GM23338 (cell line): ENCODE measurements at regions not wholly inside any gene's neighbourhood (a gene's known extent, or its start where the extent isn't known, plus 50 kb on each side); places are given as distances from the start of the nearest gene placed in this dataset.

Experiments
- ATAC-seq: fragments of 200-7000 bp; cut with Tn5 transposase; 3 replicates; pipeline ENCODE4 v1.9.1; 2020
- DNase-seq: peaks from one replicate; pipeline ENCODE4 v3.0.0-alpha.2; 2015; ENCODE audit warnings: low spot score
- H2AFZ ChIP-seq: fragments of 200-600 bp; sonication (generic); 2 replicates; pipeline ENCODE4 v1.8.0; 2016; ENCODE audit warnings: antibody characterized with exemption, mild to moderate bottlenecking, moderate library complexity
- H3F3A ChIP-seq: fragments of 200-600 bp; sonication (generic); replicated peaks from 2 replicates; pipeline ENCODE4 v1.8.0; 2017; ENCODE audit warnings: antibody characterized with exemption, mixed run types, low read depth
- H3K27ac ChIP-seq: fragments of 200-600 bp; sonication (generic); 2 replicates; pipeline ENCODE4 v1.6.1; 2016; ENCODE audit warnings: low read depth
- H3K27me3 ChIP-seq: fragments of 200-600 bp; sonication (generic); 2 replicates; pipeline ENCODE4 v1.8.0; 2016; ENCODE audit warnings: mild to moderate bottlenecking, mixed run types, moderate library complexity; ENCODE audit not compliant: insufficient read depth
- H3K36me3 ChIP-seq: fragments of 200-600 bp; sonication (generic); 2 replicates; pipeline ENCODE4 v1.8.0; 2016; ENCODE audit warnings: mild to moderate bottlenecking; ENCODE audit not compliant: insufficient read depth
- H3K4me1 ChIP-seq: fragments of 200-600 bp; sonication (generic); 2 replicates; pipeline ENCODE4 v1.8.0; 2016; ENCODE audit warnings: mild to moderate bottlenecking, moderate library complexity; ENCODE audit not compliant: insufficient read depth
- H3K4me2 ChIP-seq: fragments of 200-600 bp; sonication (generic); 2 replicates; pipeline ENCODE4 v1.7.1; 2017; ENCODE audit warnings: mixed run types
- H3K4me3 ChIP-seq: fragments of 200-600 bp; sonication (generic); 2 replicates; pipeline ENCODE4 v1.6.1; 2016; ENCODE audit warnings: mixed run types
- H3K79me2 ChIP-seq: fragments of 200-600 bp; sonication (generic); replicated peaks from 2 replicates; pipeline ENCODE4 v1.8.0; 2017; ENCODE audit warnings: mild to moderate bottlenecking; ENCODE audit not compliant: insufficient read depth
- H3K9me2 ChIP-seq: fragments of 200-600 bp; sonication (generic); 2 replicates; pipeline ENCODE4 v1.8.0; 2017; ENCODE audit not compliant: insufficient read depth
- H4K20me1 ChIP-seq: fragments of 200-600 bp; sonication (generic); replicated peaks from 2 replicates; pipeline ENCODE4 v1.8.0; 2017; ENCODE audit warnings: mild to moderate bottlenecking; ENCODE audit not compliant: insufficient read depth
- H3K27ac Mint-ChIP-seq: 2 replicates; pipeline ENCODE4 v1.8.0; 2020; ENCODE audit warnings: inconsistent platforms, mild to moderate bottlenecking, moderate library complexity, mixed read lengths
- H3K27me3 Mint-ChIP-seq: 3 replicates; pipeline ENCODE4 v1.8.0; 2022; ENCODE audit warnings: low read depth, mild to moderate bottlenecking, moderate library complexity, mixed read lengths, inconsistent platforms; ENCODE audit not compliant: insufficient read depth, poor library complexity
- H3K36me3 Mint-ChIP-seq: 3 replicates; pipeline ENCODE4 v1.8.0; 2021; ENCODE audit warnings: low read depth, mild to moderate bottlenecking, inconsistent platforms, moderate library complexity, mixed read lengths
- H3K4me1 Mint-ChIP-seq: 3 replicates; pipeline ENCODE4 v1.8.0; 2020; ENCODE audit warnings: mild to moderate bottlenecking, inconsistent platforms, mixed read lengths
- H3K4me3 Mint-ChIP-seq: 3 replicates; pipeline ENCODE4 v1.8.0; 2021; ENCODE audit warnings: moderate library complexity, mild to moderate bottlenecking, inconsistent platforms, mixed read lengths
- H3K9me3 Mint-ChIP-seq: 3 replicates; pipeline ENCODE4 v1.8.0; 2020; ENCODE audit warnings: moderate library complexity, mild to moderate bottlenecking, inconsistent platforms, mixed read lengths
- EZH2phosphoT487 ChIP-seq: fragments of 200-600 bp; sonication (generic); IDR thresholded peaks from one replicate; pipeline ENCODE4 v1.8.1; 2018; ENCODE audit warnings: antibody characterized with exemption; ENCODE audit not compliant: unreplicated experiment
- NANOG ChIP-seq: IDR thresholded peaks from 2 replicates; pipeline ENCODE4 v1.6.1; 2016; ENCODE audit warnings: antibody characterized with exemption, borderline replicate concordance
- REST ChIP-seq: IDR thresholded peaks from one replicate; pipeline ENCODE4 v1.6.1; 2018; ENCODE audit warnings: antibody characterized with exemption; ENCODE audit not compliant: unreplicated experiment
- ZNF114 ChIP-seq: fragments of 250-450 bp; sonication (Bioruptor Pico); IDR thresholded peaks from 2 replicates; pipeline ENCODE4 v1.5.0; 2020; ENCODE audit warnings: mild to moderate bottlenecking, moderate library complexity
- ZNF331 ChIP-seq: fragments of 250-450 bp; sonication (Bioruptor Pico); IDR thresholded peaks from 2 replicates; pipeline ENCODE4 v1.5.0; 2020; ENCODE audit warnings: low read depth, mild to moderate bottlenecking, moderate library complexity
- ZNF462 ChIP-seq: fragments of 250-450 bp; sonication (Bioruptor Pico); IDR thresholded peaks from 2 replicates; pipeline ENCODE4 v1.5.0; 2020; ENCODE audit warnings: mild to moderate bottlenecking, moderate library complexity

DNA sequence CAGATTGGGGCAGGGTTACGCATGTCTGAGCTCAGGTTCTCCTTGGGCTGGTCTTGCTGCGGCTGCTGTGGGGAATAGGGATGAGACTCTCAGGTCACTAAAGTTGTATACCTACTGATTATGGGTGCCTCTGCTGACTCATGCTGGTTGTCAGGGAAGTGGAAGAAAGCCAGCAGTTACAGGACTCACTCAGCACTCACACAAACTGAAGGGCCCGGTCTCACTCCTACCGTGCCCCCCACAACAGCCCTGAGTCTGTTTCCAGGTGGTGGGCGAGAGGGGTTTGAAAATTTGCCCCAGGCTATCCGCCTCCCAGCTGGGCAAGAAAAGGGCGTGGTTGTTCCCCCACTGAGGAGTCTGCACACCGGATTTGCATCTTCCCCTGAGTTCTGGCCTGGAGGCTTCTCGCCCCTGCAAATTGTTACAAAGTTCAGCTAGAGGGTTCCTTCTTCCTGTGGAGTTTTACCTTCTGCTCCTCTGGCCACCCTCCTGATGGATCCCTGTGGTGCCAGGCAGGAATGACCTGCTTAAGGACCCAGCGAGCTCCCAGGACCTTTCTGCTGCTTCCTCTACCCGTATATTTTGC lies 659.2 kb downstream of the HDGFL1 start (continued):
- no peak for TF ChIP-seq ZNF462 (CRISPR knock-in tag)
- TF ChIP-seq ZNF114 (CRISPR knock-in tag) = no peak

- Histone ChIP-seq H3K36me3 (no peaks in the 10 kb centered on the region), H3K79me2 (no peaks in the 10 kb centered on the region), H3F3A (no peaks in the 10 kb centered on the region), H3K4me2 (no peak overlapping the region), H2AFZ (no peak overlapping the region), H4K20me1 (no peaks in the 10 kb centered on the region), H3K4me1 (no peaks in the 10 kb centered on the region), H3K4me3 (no peak overlapping the region), H3K27me3 (no peaks in the 10 kb centered on the region), H3K27ac (no peak overlapping the region), H3K9me2 (peaks cover 8% of the 10 kb centered on the region; the same call in 1 of the 2 replicates)
- no peak overlapping the region for H3K27ac Mint-ChIP-seq
- DNase-seq (no peak), ATAC-seq (no peak)
- H3K27me3 Mint-ChIP-seq = no peaks in the 10 kb centered on the region
- H3K4me1 Mint-ChIP-seq = no peaks in the 10 kb centered on the region
- H3K9me3 Mint-ChIP-seq = no peaks in the 10 kb centered on the region
- H3K4me3 Mint-ChIP-seq = no peak overlapping the region
- no peaks in the 10 kb centered on the region for H3K36me3 Mint-ChIP-seq
- TF ChIP-seq EZH2phosphoT487 (no peak), ZNF462 (CRISPR knock-in tag) (no peak), ZNF331 (CRISPR knock-in tag) (no peak), REST (no peak), NANOG (no peak)
Measured at GRCh38 chr6:23243854-23244253, 674.5 kb downstream of the HDGFL1 start.
